ENCODE measurements at regions not wholly inside any gene's neighbourhood (a gene's known extent, or its start where the extent isn't known, plus 50 kb on each side); places are given as distances from the start of the nearest gene placed in this dataset.
"Not testable (repeated sequence)": the region's sequence is repeated elsewhere in the genome, so short reads cannot be mapped to it uniquely, and the experiment has no call there.

- no peak for DNase-seq (ENCODE audit: low read depth)
These were observed 77.0 kb upstream of the SGK1 start for GRCh38 chr6:134394905-134395304.

GRCh38 chr6:134394208-134394607 lies 76.3 kb upstream of the SGK1 start:
- no peak for DNase-seq (ENCODE audit: low read depth)

GRCh38 chr6:134391205-134391604 lies 73.3 kb upstream of the SGK1 start:
- DNase-seq (ENCODE audit: low read depth): no peak

- no peak for DNase-seq (ENCODE audit: low read depth)
These were observed 71.7 kb upstream of the SGK1 start for GRCh38 chr6:134389658-134390057.

GRCh38 chr6:134389129-134389528 lies 71.2 kb upstream of the SGK1 start:
- no peak for DNase-seq (ENCODE audit: low read depth)

- not testable (repeated sequence) for DNase-seq (ENCODE audit: low read depth)
These were observed 68.6 kb upstream of the SGK1 start for GRCh38 chr6:134386482-134386881.

- DNase-seq (ENCODE audit: low read depth): no peak
These were observed 64.0 kb upstream of the SGK1 start for GRCh38 chr6:134381959-134382358.

GRCh38 chr6:134379599-134379998 lies 61.7 kb upstream of the SGK1 start:
- no peak for DNase-seq (ENCODE audit: low read depth)

- DNase-seq (ENCODE audit: low read depth): no peak
These were observed 61.2 kb upstream of the SGK1 start for GRCh38 chr6:134379076-134379475.

GRCh38 chr6:134378426-134378825 lies 60.5 kb upstream of the SGK1 start:
- no peak for DNase-seq (ENCODE audit: low read depth)

- no peak for DNase-seq (ENCODE audit: low read depth)
These were observed 58.9 kb upstream of the SGK1 start for GRCh38 chr6:134376785-134377184.

GRCh38 chr6:134375220-134375580 lies 57.3 kb upstream of the SGK1 start:
- DNase-seq (ENCODE audit: low read depth): no peak

- peak; percentile 57 for DNase-seq (ENCODE audit: low read depth)
These were observed 56.7 kb upstream of the SGK1 start for GRCh38 chr6:134374491-134375219.

GRCh38 chr6:134373993-134374392 lies 56.1 kb upstream of the SGK1 start:
- DNase-seq (ENCODE audit: low read depth): no peak

GRCh38 chr6:134373282-134373922 lies 55.5 kb upstream of the SGK1 start:
- peak; percentile 90 for DNase-seq (ENCODE audit: low read depth)

GRCh38 chr6:134372603-134373281 lies 54.8 kb upstream of the SGK1 start:
- peak; percentile 82 for DNase-seq (ENCODE audit: low read depth)

GRCh38 chr6:134368670-134369069 lies 50.8 kb upstream of the SGK1 start:
- no peak for DNase-seq (ENCODE audit: low read depth)

Measured in fibroblast of gingiva (primary cell).